HG03064 (cell line): ENCODE measurements at regions not wholly inside any gene's neighbourhood (a gene's known extent, or its start where the extent isn't known, plus 50 kb on each side); places are given as distances from the start of the nearest gene placed in this dataset.

Experiments
- ATAC-seq: cut with Tn5 transposase; IDR thresholded peaks from one replicate; pipeline ENCODE4 v1.9.1; 2021; ENCODE audit warnings: low read depth; ENCODE audit not compliant: unreplicated experiment

GRCh38 chr18:26621161-26622026 is 73.0 kb upstream of the KCTD1 start:
- no peak for ATAC-seq

- ATAC-seq, result no peak
These were observed 71.0 kb upstream of the KCTD1 start for GRCh38 chr18:26619350-26619749.

GRCh38 chr18:26618135-26618534 is 69.8 kb upstream of the KCTD1 start:
- no peak for ATAC-seq

- ATAC-seq, result no peak
These were observed 68.8 kb upstream of the KCTD1 start for GRCh38 chr18:26617151-26617554.

- ATAC-seq, result no peak
These were observed 66.0 kb upstream of the KCTD1 start for GRCh38 chr18:26614374-26614773.
